ENCODE measurements at regions not wholly inside any gene's neighbourhood (a gene's known extent, or its start where the extent isn't known, plus 50 kb on each side); places are given as distances from the start of the nearest gene placed in this dataset.

GRCh38 chr13:63112799-63113395, 1697.2 kb upstream of the PCDH20 start:
- no peak for TF ChIP-seq CTCF (conservative IDR thresholded peaks at IDR 0.05)
- no peak for TF ChIP-seq ZFX (IDR thresholded peaks at IDR 0.05)

All from C4-2B (cell line).